Ascending aorta (tissue), 2 donors: ENCODE measurements at regions not wholly inside any gene's neighbourhood (a gene's known extent, or its start where the extent isn't known, plus 50 kb on each side); places are given as distances from the start of the nearest gene placed in this dataset.

ENCODE experiments used
- DNase-seq, 2 donors: peaks; one replicate each; pipeline ENCODE4 v3.0.0-alpha.2; 2019; ENCODE audit warnings: low spot score in 2 of 2
- H3K27ac ChIP-seq, 2 donors: fragments of 200-600 bp; sonication (generic); one replicate each; pipeline ENCODE4 v1.5.1; 2016 to 2017; ENCODE audit warnings: mild to moderate bottlenecking in 1 of 2
- H3K27me3 ChIP-seq: fragments of 200-600 bp; sonication (generic); one replicate; pipeline ENCODE4 v1.5.1; 2017
- H3K36me3 ChIP-seq, 2 donors: fragments of 200-600 bp; sonication (generic); one replicate each; pipeline ENCODE4 v1.5.1; 2016
- H3K4me1 ChIP-seq, 2 donors: fragments of 200-600 bp; sonication (generic); one replicate each; pipeline ENCODE4 v1.5.1; 2016 to 2017; ENCODE audit warnings: mild to moderate bottlenecking in 1 of 2
- H3K4me3 ChIP-seq, 2 donors: fragments of 200-600 bp; sonication (generic); one replicate each; pipeline ENCODE4 v1.5.1; 2016 to 2017; ENCODE audit warnings: mild to moderate bottlenecking in 1 of 2
- H3K9me3 ChIP-seq, 2 donors: fragments of 200-600 bp; sonication (generic); one replicate each; pipeline ENCODE4 v1.5.1; 2016
- intact Hi-C: fragments of 100-400 bp; cut with DNase I; formaldehyde crosslinking; loops from one replicate; pipeline ENCODE4 v1.15.1; 2023
- TF ChIP-seq, protein P1 (sequence below), 3 experiments: fragments of 200-600 bp in 2 of 3; fragments of 450-650 bp in 1 of 3; sonication (generic) in 2 of 3; IDR thresholded peaks; one replicate each; pipeline ENCODE4 v1.5.1; 2016 to 2019; ENCODE audit warnings: antibody characterized with exemption in 3 of 3, mild to moderate bottlenecking in 1 of 3, moderate library complexity in 1 of 3

DNA sequence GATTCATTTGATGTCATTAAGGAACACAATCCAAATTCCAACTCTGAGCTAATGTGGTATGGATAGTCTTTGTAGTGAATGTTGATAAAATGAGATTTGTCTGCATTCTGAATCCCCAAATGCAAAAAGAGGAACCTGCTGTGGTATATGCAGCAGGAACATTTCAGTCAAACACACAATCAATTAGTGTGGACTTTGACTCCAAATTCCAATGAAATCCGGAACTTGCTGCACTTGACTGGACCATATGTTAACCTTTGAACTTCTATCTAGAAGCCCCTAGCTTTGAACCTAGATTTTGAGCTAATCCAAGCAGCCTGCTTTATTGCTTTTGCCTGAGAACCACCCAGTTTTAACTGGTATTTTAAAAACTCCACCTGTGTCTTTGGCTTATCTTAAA lies 341.3 kb downstream of the SPRY2 start:
- TF ChIP-seq, protein P1, sequence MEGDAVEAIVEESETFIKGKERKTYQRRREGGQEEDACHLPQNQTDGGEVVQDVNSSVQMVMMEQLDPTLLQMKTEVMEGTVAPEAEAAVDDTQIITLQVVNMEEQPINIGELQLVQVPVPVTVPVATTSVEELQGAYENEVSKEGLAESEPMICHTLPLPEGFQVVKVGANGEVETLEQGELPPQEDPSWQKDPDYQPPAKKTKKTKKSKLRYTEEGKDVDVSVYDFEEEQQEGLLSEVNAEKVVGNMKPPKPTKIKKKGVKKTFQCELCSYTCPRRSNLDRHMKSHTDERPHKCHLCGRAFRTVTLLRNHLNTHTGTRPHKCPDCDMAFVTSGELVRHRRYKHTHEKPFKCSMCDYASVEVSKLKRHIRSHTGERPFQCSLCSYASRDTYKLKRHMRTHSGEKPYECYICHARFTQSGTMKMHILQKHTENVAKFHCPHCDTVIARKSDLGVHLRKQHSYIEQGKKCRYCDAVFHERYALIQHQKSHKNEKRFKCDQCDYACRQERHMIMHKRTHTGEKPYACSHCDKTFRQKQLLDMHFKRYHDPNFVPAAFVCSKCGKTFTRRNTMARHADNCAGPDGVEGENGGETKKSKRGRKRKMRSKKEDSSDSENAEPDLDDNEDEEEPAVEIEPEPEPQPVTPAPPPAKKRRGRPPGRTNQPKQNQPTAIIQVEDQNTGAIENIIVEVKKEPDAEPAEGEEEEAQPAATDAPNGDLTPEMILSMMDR (IDR thresholded peaks at IDR 0.05), result no peak
- H3K9me3 ChIP-seq, result no peaks in the 10 kb centered on the region
- no peaks in the 10 kb centered on the region for H3K27me3 ChIP-seq
- no peaks in the 10 kb centered on the region for H3K4me1 ChIP-seq
- DNase-seq, result no peak
- H3K36me3 ChIP-seq, result no peaks in the 10 kb centered on the region
- no peak overlapping the region for H3K27ac ChIP-seq
- no peak overlapping the region for H3K4me3 ChIP-seq
- intact Hi-C loops, result no loop called here

DNA sequence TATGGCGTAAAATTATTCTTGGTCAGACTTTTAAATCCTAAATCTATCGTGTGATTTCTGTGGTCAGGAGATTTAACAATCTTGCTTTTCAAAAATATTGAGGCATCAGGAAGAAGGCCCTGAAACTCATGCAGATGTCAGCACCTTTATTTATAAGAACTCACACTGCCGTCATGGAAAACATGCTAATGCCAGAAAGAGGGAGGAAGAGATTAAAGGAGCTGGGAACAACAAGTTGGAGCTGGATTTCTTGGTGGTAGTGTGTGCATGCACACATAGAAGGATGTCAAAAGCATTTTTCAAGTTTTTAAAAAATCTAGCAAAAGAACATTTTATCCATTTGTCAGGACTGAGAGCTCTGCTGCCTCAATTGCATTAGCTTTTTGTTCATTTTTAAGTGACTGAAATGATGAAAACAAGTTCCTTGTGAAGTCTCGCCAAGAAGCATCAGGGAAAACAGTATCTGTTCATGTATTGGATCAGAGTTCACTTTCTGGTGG lies 342.5 kb downstream of the SPRY2 start:
- Histone ChIP-seq H3K4me1 (no peaks in the 10 kb centered on the region), H3K9me3 (no peaks in the 10 kb centered on the region), H3K27me3 (no peaks in the 10 kb centered on the region), H3K27ac (no peak overlapping the region), H3K4me3 (no peak overlapping the region), H3K36me3 (no peaks in the 10 kb centered on the region)
- DNase-seq, result no peak
- TF ChIP-seq, protein P1 (IDR thresholded peaks at IDR 0.05), result no peak
- intact Hi-C loops, result no loop called here

- Histone ChIP-seq H3K9me3 (no peaks in the 10 kb centered on the region), H3K36me3 (no peaks in the 10 kb centered on the region), H3K27ac (no peak overlapping the region), H3K27me3 (no peaks in the 10 kb centered on the region), H3K4me1 (no peaks in the 10 kb centered on the region), H3K4me3 (no peak overlapping the region)
- TF ChIP-seq, protein P1 (IDR thresholded peaks at IDR 0.05), result no peak
- DNase-seq, result no peak
- intact Hi-C loops, result no loop called here
These were observed 343.7 kb downstream of the SPRY2 start for GRCh38 chr13:79997244-79997643.

DNA sequence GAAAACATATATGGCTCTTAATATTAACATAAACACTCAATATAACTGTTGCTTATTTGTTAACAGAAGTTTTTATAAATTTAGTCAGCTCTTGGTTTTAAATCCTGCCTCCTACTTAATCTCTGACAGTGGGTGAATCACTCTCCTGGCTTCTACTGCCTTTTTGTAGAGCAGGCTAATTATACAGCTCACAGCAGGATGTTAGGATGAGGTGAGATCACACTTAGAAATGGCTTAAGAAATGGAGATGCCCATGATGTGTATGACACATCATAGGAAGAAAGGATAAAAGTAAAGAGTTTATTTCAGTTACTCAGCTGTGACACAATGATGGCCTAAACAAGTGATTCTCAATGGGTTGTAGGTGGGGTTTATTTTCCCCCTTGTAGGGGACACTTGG lies 345.6 kb downstream of the SPRY2 start:
- TF ChIP-seq, protein P1 (IDR thresholded peaks at IDR 0.05), result no peak
- H3K36me3 ChIP-seq, result no peaks in the 10 kb centered on the region
- H3K27ac ChIP-seq, result no peak overlapping the region
- no peak for DNase-seq
- H3K4me3 ChIP-seq, result no peak overlapping the region
- H3K4me1 ChIP-seq, result no peaks in the 10 kb centered on the region
- no peaks in the 10 kb centered on the region for H3K9me3 ChIP-seq
- H3K27me3 ChIP-seq, result no peaks in the 10 kb centered on the region
- intact Hi-C loops, result no loop called here

DNA sequence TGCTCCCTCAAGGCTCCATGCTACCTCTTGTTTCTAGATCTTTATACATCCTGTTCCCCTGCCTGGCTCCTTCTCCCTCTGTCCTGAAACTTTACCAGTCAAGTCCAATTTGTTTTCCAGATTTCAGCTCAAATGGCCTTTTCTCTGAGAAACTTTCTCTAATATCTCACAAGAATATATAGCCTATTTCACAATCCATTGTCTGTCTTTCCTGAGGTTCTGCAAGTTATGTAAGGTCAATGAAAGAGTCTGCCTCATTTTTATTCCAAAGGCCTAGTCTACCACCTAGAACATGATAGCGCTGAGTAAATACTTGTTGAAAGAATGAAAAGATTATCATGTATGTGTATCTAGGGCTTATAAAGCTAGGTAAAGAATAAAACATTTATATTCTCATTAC lies 348.8 kb downstream of the SPRY2 start:
- H3K9me3 ChIP-seq, result no peaks in the 10 kb centered on the region
- H3K27me3 ChIP-seq, result no peaks in the 10 kb centered on the region
- TF ChIP-seq, protein P1 (IDR thresholded peaks at IDR 0.05), result no peak
- no peak overlapping the region for H3K27ac ChIP-seq
- H3K36me3 ChIP-seq, result no peaks in the 10 kb centered on the region
- no peaks in the 10 kb centered on the region for H3K4me1 ChIP-seq
- intact Hi-C loops, result no loop called here
- DNase-seq, result no peak
- no peak overlapping the region for H3K4me3 ChIP-seq

- TF ChIP-seq, protein P1 (IDR thresholded peaks at IDR 0.05), result no peak
- DNase-seq, result no peak
- Histone ChIP-seq H3K27me3 (no peaks in the 10 kb centered on the region), H3K36me3 (no peaks in the 10 kb centered on the region), H3K9me3 (no peaks in the 10 kb centered on the region), H3K4me1 (no peaks in the 10 kb centered on the region), H3K27ac (no peak overlapping the region), H3K4me3 (no peak overlapping the region)
- intact Hi-C loops, result no loop called here
These were observed 350.9 kb downstream of the SPRY2 start for GRCh38 chr13:79990048-79990447.
